NCI-H524 (cell line): ENCODE measurements at regions not wholly inside any gene's neighbourhood (a gene's known extent, or its start where the extent isn't known, plus 50 kb on each side); places are given as distances from the start of the nearest gene placed in this dataset.
"Not testable (repeated sequence)": the region's sequence is repeated elsewhere in the genome, so short reads cannot be mapped to it uniquely, and the experiment has no call there.

Experiments
- DNase-seq, 2 experiments: peaks; one replicate each; lab custom pipeline; 2025; lab: John Stamatoyannopoulos, UW

DNA sequence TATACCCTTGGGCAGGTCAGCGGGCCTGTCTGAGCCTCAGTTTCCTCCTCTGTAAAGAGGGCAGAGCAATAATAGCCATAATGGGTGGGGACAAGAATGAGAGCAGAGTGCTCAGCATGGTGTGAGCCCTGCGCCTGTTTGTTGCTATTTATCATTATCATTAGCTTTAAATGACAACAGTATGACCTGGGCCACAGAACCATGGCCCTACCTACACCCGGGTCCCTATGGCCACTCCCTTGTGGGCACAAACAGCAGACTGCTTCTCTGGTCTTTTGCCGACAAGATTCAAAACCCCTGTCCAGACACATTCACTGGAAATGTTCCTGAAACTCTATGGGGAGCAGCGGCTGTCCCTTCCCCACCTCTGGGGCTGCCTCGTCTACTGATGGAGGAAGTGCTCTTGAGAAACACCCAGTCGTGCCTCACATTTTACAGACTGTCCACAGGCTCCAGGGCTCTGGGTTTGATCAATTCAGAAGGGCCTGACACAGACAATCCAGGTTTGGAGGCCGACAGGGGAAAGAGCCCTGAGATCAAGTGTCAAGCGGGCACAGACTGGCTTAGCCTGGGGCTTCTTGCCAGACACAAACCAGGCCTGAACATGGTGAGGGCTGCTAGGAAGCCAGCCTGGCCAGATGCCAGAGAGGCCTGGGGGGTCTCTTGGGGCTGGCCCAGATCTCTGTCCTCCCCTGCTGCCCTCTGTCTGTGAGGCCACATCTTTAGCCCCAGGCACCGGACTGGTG, 112.5 kb upstream of the CD82 start:
- no peak for DNase-seq

GRCh38 chr11:44453871-44454270, 111.6 kb upstream of the CD82 start:
- DNase-seq, result no peak

GRCh38 chr11:44454666-44455065, 110.8 kb upstream of the CD82 start:
- DNase-seq, result no peak

GRCh38 chr11:44456544-44457300, 108.7 kb upstream of the CD82 start:
- DNase-seq, result peak; percentile 22 to 60

DNA sequence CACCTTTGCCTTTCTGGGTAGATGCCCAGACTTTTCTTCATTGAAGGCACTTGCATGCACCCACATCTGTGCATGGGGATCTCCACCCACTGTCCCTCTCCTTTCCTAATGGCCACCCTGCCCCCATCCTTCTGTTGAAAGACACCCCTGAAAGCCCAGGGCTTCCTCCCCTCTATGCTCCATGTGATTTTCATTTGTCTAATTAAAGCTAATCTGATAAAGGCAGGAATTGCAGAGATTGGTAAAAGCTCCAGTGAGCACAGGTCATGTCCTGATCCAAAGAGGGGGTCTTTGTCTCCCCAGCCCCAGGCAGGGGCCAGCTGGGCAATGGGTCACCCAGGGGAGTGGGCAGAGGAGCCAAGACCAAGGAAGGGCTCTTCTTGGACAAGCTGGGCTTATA, 107.6 kb upstream of the CD82 start:
- DNase-seq, result no peak

- DNase-seq, result no peak
These were observed 101.7 kb upstream of the CD82 start for GRCh38 chr11:44463751-44464150.

DNA sequence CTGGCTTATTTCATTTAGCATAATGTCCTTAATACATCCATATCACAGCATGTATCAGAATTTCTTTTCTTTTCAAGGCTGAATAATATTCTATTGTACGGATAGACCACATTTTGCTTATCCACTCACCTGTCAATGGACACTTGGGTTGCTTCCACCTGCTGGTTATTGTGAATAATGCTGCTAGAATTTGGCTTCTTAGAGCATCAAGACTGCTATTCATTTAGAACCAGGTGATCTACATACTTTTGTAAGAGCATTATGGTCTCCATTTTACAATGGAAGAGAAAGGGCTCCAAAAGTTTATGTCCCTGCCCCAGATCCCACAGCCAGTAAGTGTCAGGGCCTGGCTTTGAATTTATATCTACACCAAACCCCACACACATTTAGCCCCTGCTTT, 100.7 kb upstream of the CD82 start:
- peak in 1 of 2 experiments; percentile 14 for DNase-seq

DNA sequence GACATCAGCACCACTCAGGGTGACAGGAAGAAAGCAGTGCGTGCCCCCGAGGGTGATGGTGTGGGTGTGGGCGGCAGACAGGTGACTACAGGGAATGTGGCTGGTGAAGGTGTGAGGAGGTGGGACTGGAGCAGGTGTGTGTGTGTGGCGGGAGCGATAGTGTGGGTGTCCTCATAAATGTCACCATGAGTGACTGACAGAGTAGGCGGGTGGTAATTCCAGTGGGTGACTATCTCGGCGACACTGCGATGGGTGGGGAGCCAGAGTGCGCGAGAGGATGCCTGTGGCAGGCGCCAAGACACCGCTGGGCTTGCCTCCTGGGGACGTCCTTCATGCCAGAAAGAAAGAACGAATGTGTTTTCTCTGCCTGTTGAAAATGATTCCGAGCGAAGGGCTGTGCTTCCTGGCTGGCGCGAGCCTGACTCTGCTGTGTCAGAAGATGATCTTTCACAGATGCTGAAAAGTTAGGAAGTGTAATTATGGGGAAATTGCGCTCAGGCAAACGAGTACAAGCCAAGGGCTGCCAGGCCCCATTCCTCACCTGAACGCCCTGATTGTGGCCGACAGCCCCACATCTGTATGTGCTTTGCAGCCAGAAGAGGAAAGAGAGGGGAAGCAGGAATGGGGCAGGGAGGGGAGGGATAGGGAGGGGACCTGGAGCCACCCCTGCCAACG, 98.8 kb upstream of the CD82 start:
- no peak for DNase-seq

- no peak for DNase-seq
These were observed 98.0 kb upstream of the CD82 start for GRCh38 chr11:44467413-44467812.

DNA sequence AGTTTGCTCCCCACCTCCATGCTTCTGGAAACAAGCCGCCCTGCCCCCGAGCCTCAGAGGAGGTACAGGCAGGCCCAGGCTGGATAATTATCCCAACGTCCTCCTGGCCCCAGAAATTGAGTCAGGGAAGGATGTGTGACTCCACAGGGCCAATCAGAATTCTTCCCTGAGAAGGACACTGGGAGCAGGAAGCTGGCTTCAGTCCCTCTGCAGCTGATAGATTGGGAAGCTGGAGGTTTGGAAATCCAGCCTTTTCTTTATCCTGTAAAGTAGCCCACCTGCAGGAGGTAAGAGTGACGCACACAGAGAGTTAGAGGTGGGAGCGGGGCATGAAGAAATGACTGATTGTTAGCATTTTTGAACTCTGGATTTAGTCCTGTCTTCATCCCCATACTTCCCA, 97.5 kb upstream of the CD82 start:
- DNase-seq, result no peak

DNA sequence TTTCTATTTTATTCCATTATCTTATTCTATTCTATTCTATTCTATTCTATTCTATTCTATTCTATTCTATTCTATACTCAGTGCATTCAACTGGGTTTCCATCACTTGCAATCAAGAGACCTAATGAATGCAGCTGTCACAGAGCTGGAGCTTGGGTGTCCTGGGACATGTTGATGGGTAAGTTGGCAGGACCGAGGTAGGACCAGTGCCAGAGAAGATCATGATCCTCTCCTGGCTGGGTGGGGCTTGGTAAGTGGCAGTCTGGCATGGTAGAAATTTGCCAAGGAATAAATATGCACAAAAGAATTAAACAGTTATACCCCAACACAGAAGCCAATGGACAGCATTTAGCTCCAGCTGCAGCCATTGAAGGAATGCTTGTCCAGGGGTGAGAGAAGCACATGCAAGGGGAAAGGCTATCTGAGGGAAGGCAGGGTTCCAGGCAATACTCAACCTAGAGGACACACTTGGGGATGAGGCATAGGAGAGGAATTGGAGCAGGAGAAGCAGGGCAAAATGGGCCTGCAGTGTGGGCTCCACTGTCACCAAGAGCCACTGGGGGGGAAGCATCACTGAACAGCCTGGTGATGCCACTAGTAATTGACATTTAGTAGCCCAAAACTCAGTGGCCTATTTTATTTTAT, 97.0 kb upstream of the CD82 start:
- DNase-seq, result no peak

GRCh38 chr11:44469412-44469811, 96.1 kb upstream of the CD82 start:
- no peak for DNase-seq

DNA sequence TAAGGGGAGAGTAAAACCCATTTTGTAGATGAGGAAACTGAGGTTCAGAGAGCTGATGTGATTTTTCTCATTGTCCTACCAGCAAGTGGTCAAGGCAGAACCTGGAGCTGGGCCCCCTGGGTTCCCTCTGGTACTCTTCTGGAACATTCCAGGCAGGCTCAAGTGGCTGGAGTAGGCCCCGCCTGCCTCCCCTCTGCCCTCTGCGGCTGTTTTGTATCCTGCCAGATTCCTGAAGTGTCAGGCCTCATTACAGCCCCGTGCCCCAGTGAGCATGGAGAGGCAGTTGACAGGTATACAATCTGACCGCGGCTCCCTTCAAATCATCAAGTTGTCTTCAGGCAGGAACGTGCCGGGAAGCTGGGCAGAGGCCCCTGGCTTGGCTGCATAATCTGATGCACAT, 94.6 kb upstream of the CD82 start:
- no peak for DNase-seq

- no peak for DNase-seq
These were observed 93.9 kb upstream of the CD82 start for GRCh38 chr11:44471603-44472002.

DNA sequence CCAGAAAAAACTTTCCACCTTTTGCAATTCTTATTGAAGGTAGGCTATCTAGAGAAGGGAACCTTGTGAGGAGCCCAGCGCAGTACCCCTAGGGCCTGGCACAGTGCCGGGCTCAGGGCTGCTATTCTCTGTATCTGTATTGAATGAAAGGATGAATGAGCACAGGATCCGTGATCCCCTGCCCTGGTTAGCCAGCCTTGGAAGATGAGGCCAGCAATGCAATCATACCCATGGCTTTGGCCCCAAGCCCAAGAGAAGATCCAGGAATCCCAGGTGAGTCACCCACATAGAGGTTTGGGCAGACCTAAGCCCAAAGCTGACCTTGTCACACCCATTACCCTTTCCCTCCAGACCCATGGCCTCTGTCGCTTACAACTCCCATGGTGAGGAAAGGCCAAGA, 92.5 kb upstream of the CD82 start:
- no peak for DNase-seq

DNA sequence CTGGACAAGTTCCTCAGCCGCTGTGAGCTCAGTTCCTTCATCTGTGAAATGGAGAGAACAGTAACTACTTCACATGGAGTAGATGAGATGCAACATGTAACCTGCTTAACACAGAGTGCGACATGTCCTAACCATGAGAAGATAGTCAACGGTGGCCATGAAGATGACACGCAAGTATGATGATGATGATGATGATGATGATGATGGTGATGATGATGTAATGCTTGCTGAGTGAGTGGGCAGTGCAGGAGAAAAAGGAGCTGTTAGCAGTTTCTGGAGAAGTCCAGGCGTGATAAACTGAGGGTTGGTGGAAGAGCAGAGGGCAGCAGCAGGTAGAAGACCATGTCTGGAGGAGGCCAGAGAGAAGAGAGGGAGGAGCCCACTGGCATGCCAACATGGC, 90.8 kb upstream of the CD82 start:
- DNase-seq, result no peak

GRCh38 chr11:44475114-44475686, 90.3 kb upstream of the CD82 start:
- DNase-seq, result no peak

DNA sequence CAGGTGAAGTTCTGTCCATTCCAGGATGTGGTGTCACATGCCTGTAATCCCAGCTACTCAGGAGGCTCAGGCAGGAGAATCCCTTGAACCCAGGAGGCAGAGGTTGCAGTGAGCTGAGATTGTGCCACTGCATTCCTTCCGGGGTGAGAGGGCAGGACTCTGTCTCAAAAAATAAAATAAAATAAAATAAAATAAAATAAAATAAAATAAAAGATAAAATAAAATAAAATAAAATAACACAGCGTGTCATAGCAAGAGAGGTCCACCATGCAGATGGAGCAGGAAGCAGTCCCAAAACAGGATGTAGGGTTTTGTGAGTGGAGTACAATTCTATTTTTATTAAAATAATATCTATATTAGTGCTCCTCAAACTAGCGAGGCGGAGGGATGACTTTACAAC, 83.1 kb upstream of the CD82 start:
- not testable (repeated sequence) for DNase-seq

DNA sequence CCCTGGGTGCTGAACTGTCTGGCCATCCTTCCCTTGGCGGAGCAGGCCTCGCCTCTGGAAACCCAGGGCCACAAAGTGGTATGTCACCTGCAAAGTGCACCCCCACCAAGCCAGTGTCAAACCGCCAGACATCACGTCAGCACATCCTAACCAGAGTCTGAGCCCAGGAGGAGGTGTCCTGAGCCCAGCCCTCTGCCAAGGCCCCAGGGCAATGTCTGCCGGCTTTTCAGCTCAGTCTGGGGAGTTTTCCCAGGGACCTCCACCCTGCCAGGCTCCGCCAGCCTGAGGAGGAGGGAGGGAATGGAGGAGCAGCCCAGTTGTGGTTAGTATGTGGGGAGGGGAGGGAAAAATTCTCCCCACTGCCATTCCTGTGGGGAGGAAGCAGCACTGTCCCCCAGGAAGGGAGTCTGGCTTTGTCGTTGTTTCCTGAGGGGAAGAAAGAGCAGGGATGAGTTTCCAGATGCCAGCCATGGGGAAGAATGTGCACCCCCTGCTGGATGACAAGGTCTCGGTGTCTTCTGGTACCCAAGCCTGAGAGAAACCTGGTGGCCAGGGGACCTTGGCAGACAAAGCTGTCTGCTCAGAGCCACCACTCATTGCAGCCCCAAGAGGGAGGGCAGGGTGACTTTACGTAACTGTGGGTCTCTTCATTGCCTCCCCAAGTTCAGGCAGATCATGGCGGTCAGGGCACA, 81.4 kb upstream of the CD82 start:
- peak in 1 of 2 experiments; percentile 32 for DNase-seq

GRCh38 chr11:44488165-44488965, 77.1 kb upstream of the CD82 start:
- no peak for DNase-seq

DNA sequence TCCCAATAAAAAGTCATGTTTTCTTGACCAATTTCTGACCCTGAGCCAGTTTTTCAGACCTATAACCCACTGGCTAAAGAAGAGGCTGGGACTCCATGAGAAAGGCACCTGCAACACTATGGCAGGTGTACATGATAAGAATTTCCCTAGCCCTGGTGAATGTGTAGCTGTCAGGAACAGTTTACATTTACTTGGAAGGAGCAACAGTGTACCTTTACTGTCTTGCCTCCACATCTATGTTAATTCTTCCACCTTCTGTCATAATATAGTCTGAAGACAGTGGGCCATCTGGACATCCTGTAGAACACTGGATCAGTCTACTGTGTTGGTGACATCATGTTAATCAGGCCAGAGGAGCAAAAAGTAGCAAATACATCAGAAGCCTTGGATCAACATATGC, 72.1 kb upstream of the CD82 start:
- DNase-seq, result peak; percentile 73 to 88
